ENCODE measurements at regions not wholly inside any gene's neighbourhood (a gene's known extent, or its start where the extent isn't known, plus 50 kb on each side); places are given as distances from the start of the nearest gene placed in this dataset.
"Not testable (repeated sequence)": the region's sequence is repeated elsewhere in the genome, so short reads cannot be mapped to it uniquely, and the experiment has no call there.

DNA sequence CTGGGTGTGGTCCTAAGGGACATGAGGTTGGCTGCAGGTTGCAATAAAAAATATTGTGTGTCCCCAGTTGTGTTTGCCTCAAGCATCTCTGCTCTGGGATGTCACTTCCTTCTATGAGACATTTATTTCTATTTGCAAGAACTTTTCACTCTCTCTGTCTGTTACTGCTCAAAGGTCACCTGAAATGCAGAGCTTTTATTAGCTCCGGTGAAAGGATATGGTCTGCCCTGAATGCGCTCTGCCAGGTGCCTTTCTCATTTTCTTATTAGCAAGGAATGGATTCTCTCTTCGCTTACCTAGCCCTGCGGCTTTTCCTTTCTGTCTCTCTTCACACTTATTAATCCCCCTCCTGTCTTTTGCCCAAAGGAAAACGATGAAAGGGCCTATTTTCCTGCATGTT, 526.1 kb downstream of the TMEM38B start:
- CTCF ChIA-PET = no interaction called here
- TF ChIP-seq ELF4 (IDR thresholded peaks at IDR 0.05) (no peak), LEF1 (IDR thresholded peaks at IDR 0.05; ENCODE audit: borderline replicate concordance) (no peak), ARNT (IDR thresholded peaks at IDR 0.05) (no peak), L3MBTL2 (conservative IDR thresholded peaks at IDR 0.05) (no peak), SP1 (IDR thresholded peaks at IDR 0.05) (no peak), BHLHE40 (IDR thresholded peaks at IDR 0.05; ENCODE audit: borderline replicate concordance) (no peak), ZNF384 (IDR thresholded peaks at IDR 0.05) (no peak), FOXK2 (IDR thresholded peaks at IDR 0.05) (no peak), TARDBP (IDR thresholded peaks at IDR 0.05) (no peak), FOXM1 (IDR thresholded peaks at IDR 0.05; ENCODE audit: borderline replicate concordance) (no peak), NFRKB (IDR thresholded peaks at IDR 0.05) (no peak), SUZ12 (IDR thresholded peaks at IDR 0.05) (no peak), HDGF (IDR thresholded peaks at IDR 0.05; ENCODE audit: borderline replicate concordance) (no peak), CTBP1 (IDR thresholded peaks at IDR 0.05; ENCODE audit: borderline replicate concordance) (no peak), FOXA1 (IDR thresholded peaks at IDR 0.05) (no peak)
- TF ChIP-seq, protein P1, sequence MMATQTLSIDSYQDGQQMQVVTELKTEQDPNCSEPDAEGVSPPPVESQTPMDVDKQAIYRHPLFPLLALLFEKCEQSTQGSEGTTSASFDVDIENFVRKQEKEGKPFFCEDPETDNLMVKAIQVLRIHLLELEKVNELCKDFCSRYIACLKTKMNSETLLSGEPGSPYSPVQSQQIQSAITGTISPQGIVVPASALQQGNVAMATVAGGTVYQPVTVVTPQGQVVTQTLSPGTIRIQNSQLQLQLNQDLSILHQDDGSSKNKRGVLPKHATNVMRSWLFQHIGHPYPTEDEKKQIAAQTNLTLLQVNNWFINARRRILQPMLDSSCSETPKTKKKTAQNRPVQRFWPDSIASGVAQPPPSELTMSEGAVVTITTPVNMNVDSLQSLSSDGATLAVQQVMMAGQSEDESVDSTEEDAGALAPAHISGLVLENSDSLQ (IDR thresholded peaks at IDR 0.05) = no peak
- POLR2A ChIA-PET = no interaction called here
- no peak for DNase-seq (ENCODE audit: extremely low spot score)

GRCh38 chr9:106228861-106229260, 534.5 kb downstream of the TMEM38B start:
- CTCF ChIA-PET = no interaction called here
- no peak for TF ChIP-seq L3MBTL2 (conservative IDR thresholded peaks at IDR 0.05)
- TF ChIP-seq HDGF (IDR thresholded peaks at IDR 0.05; ENCODE audit: borderline replicate concordance) = no peak
- TF ChIP-seq NFRKB (IDR thresholded peaks at IDR 0.05) = no peak
- POLR2A ChIA-PET = no interaction called here
- DNase-seq (ENCODE audit: extremely low spot score) = no peak

- POLR2A ChIA-PET = no interaction called here
- CTCF ChIA-PET = no interaction called here
- DNase-seq (ENCODE audit: extremely low spot score) = no peak
- no peak for TF ChIP-seq TARDBP (IDR thresholded peaks at IDR 0.05)
- TF ChIP-seq NFRKB (IDR thresholded peaks at IDR 0.05) = no peak
- TF ChIP-seq SUZ12 (IDR thresholded peaks at IDR 0.05) = no peak
- no peak for TF ChIP-seq LEF1 (IDR thresholded peaks at IDR 0.05; ENCODE audit: borderline replicate concordance)
- no peak for TF ChIP-seq SP1 (IDR thresholded peaks at IDR 0.05)
- no peak for TF ChIP-seq ARNT (IDR thresholded peaks at IDR 0.05)
- TF ChIP-seq, protein P1 (IDR thresholded peaks at IDR 0.05) = no peak
- TF ChIP-seq ELF4 (IDR thresholded peaks at IDR 0.05) = no peak
- no peak for TF ChIP-seq BHLHE40 (IDR thresholded peaks at IDR 0.05; ENCODE audit: borderline replicate concordance)
- no peak for TF ChIP-seq FOXK2 (IDR thresholded peaks at IDR 0.05)
- TF ChIP-seq L3MBTL2 (conservative IDR thresholded peaks at IDR 0.05) = no peak
- TF ChIP-seq FOXM1 (IDR thresholded peaks at IDR 0.05; ENCODE audit: borderline replicate concordance) = no peak
- no peak for TF ChIP-seq ZNF384 (IDR thresholded peaks at IDR 0.05)
- TF ChIP-seq HDGF (IDR thresholded peaks at IDR 0.05; ENCODE audit: borderline replicate concordance) = no peak
- no peak for TF ChIP-seq FOXA1 (IDR thresholded peaks at IDR 0.05)
- no peak for TF ChIP-seq CTBP1 (IDR thresholded peaks at IDR 0.05; ENCODE audit: borderline replicate concordance)
These were observed 538.8 kb downstream of the TMEM38B start for GRCh38 chr9:106233116-106233515.

DNA sequence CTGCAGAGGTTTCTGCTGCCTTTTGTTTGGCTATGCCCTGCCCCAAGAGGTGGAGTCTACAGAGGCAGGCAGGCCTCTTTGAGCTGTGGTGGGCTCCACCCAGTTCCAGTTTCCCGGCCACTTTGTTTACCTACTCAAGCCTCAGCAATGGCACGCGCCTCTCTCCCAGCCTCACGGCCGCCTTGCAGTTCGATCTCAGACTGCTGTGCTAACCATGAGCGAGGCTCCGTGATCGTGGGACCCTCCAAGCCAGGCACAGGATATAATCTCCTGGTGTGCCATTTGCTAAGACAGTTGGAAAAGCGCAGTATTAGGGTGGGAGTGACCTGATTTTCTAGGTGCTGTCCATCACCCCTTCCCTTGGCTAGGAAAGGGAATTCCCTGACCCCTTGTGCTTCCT, 566.6 kb downstream of the TMEM38B start:
- DNase-seq (ENCODE audit: extremely low spot score); CTCF ChIA-PET; POLR2A ChIA-PET: not testable (repeated sequence)

GRCh38 chr9:106277966-106278365, 583.6 kb downstream of the TMEM38B start:
- DNase-seq (ENCODE audit: extremely low spot score) = no peak
- no peak for TF ChIP-seq ELF4 (IDR thresholded peaks at IDR 0.05)
- no peak for TF ChIP-seq NFRKB (IDR thresholded peaks at IDR 0.05)
- no peak for TF ChIP-seq L3MBTL2 (conservative IDR thresholded peaks at IDR 0.05)
- TF ChIP-seq SP1 (IDR thresholded peaks at IDR 0.05) = no peak
- POLR2A ChIA-PET = no interaction called here
- CTCF ChIA-PET = no interaction called here

DNA sequence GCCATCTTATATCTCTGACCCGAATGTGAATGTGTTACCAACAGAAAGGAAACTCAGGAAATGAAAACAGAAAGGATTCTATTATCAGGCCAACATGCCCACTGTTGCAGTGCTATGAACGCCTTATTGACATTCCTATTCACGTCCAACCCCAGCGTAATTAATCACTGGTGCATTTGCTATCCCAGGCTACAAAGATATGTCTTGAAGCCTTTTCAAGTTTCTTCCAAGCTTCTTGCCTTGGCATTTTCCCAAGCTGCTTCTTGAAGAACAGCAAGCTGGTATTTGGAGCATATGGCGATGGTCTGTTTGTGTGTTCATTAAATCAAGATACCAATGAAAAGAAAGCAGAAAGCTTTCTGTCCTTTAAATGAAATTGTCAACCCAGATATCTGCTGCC, 579.2 kb upstream of the ZNF462 start:
- ChIA-PET POLR2A (no interaction called here), CTCF (no interaction called here)

DNA sequence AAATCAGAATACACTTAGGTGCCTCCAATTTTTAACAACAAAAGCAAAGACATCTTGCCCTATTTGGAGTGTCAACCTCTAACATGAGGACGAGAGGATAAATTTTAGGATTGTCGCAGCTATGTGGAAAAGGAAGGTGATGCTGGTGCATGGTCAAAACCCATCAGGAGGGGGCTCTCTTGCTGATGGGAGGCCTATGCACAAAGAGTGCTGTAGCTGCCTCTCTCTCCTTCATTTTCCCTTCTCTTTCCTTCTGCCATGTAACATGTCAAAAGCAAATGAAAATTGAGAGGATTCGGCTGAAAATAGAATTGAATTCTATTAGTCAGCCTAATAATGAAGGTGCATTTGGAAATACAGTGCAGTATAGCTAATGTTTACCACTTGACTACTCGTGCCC, 578.7 kb upstream of the ZNF462 start:
- no peak for TF ChIP-seq ARNT (IDR thresholded peaks at IDR 0.05)
- no peak for TF ChIP-seq NFRKB (IDR thresholded peaks at IDR 0.05)
- TF ChIP-seq HDGF (IDR thresholded peaks at IDR 0.05; ENCODE audit: borderline replicate concordance) = no peak
- DNase-seq (ENCODE audit: extremely low spot score) = peak; percentile 11
- ChIA-PET CTCF (interaction anchor here (1.4 kb wide), 1 partner anchor 10 kb away, joined by 3 read pairs; no protein-coding TSS in a partner anchor), POLR2A (no interaction called here)

More for the DNA sequence above, 579.2 kb upstream of the ZNF462 start:
- TF ChIP-seq NFRKB (IDR thresholded peaks at IDR 0.05) (no peak), ELF4 (IDR thresholded peaks at IDR 0.05) (no peak), CTBP1 (IDR thresholded peaks at IDR 0.05; ENCODE audit: borderline replicate concordance) (no peak), TARDBP (IDR thresholded peaks at IDR 0.05) (no peak), SUZ12 (IDR thresholded peaks at IDR 0.05) (no peak), HDGF (IDR thresholded peaks at IDR 0.05; ENCODE audit: borderline replicate concordance) (no peak), ARNT (IDR thresholded peaks at IDR 0.05) (no peak), FOXM1 (IDR thresholded peaks at IDR 0.05; ENCODE audit: borderline replicate concordance) (no peak)
- DNase-seq (ENCODE audit: extremely low spot score) = no peak

- DNase-seq (ENCODE audit: extremely low spot score) = no peak
- ChIA-PET POLR2A (no interaction called here), CTCF (interaction anchor here (0.7 kb wide), 1 partner anchor 667 kb away, joined by 3 read pairs; no protein-coding TSS in a partner anchor)
- TF ChIP-seq L3MBTL2 (conservative IDR thresholded peaks at IDR 0.05) (no peak), SUZ12 (IDR thresholded peaks at IDR 0.05) (no peak), BHLHE40 (IDR thresholded peaks at IDR 0.05; ENCODE audit: borderline replicate concordance) (no peak), TARDBP (IDR thresholded peaks at IDR 0.05) (no peak), ELF4 (IDR thresholded peaks at IDR 0.05) (no peak), CTBP1 (IDR thresholded peaks at IDR 0.05; ENCODE audit: borderline replicate concordance) (no peak)
These were observed 576.7 kb upstream of the ZNF462 start for GRCh38 chr9:106286249-106286648.
